GM23338 (cell line): ENCODE measurements at regions not wholly inside any gene's neighbourhood (a gene's known extent, or its start where the extent isn't known, plus 50 kb on each side); places are given as distances from the start of the nearest gene placed in this dataset.

Experiments
- ATAC-seq: fragments of 200-7000 bp; cut with Tn5 transposase; 3 replicates; pipeline ENCODE4 v1.9.1; 2020
- DNase-seq: peaks from one replicate; pipeline ENCODE4 v3.0.0-alpha.2; 2015; ENCODE audit warnings: low spot score
- H2AFZ ChIP-seq: fragments of 200-600 bp; sonication (generic); 2 replicates; pipeline ENCODE4 v1.8.0; 2016; ENCODE audit warnings: antibody characterized with exemption, mild to moderate bottlenecking, moderate library complexity
- H3F3A ChIP-seq: fragments of 200-600 bp; sonication (generic); replicated peaks from 2 replicates; pipeline ENCODE4 v1.8.0; 2017; ENCODE audit warnings: antibody characterized with exemption, mixed run types, low read depth
- H3K27ac ChIP-seq: fragments of 200-600 bp; sonication (generic); 2 replicates; pipeline ENCODE4 v1.6.1; 2016; ENCODE audit warnings: low read depth
- H3K27me3 ChIP-seq: fragments of 200-600 bp; sonication (generic); 2 replicates; pipeline ENCODE4 v1.8.0; 2016; ENCODE audit warnings: mild to moderate bottlenecking, mixed run types, moderate library complexity; ENCODE audit not compliant: insufficient read depth
- H3K36me3 ChIP-seq: fragments of 200-600 bp; sonication (generic); 2 replicates; pipeline ENCODE4 v1.8.0; 2016; ENCODE audit warnings: mild to moderate bottlenecking; ENCODE audit not compliant: insufficient read depth
- H3K4me1 ChIP-seq: fragments of 200-600 bp; sonication (generic); 2 replicates; pipeline ENCODE4 v1.8.0; 2016; ENCODE audit warnings: mild to moderate bottlenecking, moderate library complexity; ENCODE audit not compliant: insufficient read depth
- H3K4me2 ChIP-seq: fragments of 200-600 bp; sonication (generic); 2 replicates; pipeline ENCODE4 v1.7.1; 2017; ENCODE audit warnings: mixed run types
- H3K4me3 ChIP-seq: fragments of 200-600 bp; sonication (generic); 2 replicates; pipeline ENCODE4 v1.6.1; 2016; ENCODE audit warnings: mixed run types
- H3K79me2 ChIP-seq: fragments of 200-600 bp; sonication (generic); replicated peaks from 2 replicates; pipeline ENCODE4 v1.8.0; 2017; ENCODE audit warnings: mild to moderate bottlenecking; ENCODE audit not compliant: insufficient read depth
- H3K9me2 ChIP-seq: fragments of 200-600 bp; sonication (generic); 2 replicates; pipeline ENCODE4 v1.8.0; 2017; ENCODE audit not compliant: insufficient read depth
- H4K20me1 ChIP-seq: fragments of 200-600 bp; sonication (generic); replicated peaks from 2 replicates; pipeline ENCODE4 v1.8.0; 2017; ENCODE audit warnings: mild to moderate bottlenecking; ENCODE audit not compliant: insufficient read depth
- H3K27ac Mint-ChIP-seq: 2 replicates; pipeline ENCODE4 v1.8.0; 2020; ENCODE audit warnings: inconsistent platforms, mild to moderate bottlenecking, moderate library complexity, mixed read lengths
- H3K27me3 Mint-ChIP-seq: 3 replicates; pipeline ENCODE4 v1.8.0; 2022; ENCODE audit warnings: low read depth, mild to moderate bottlenecking, moderate library complexity, mixed read lengths, inconsistent platforms; ENCODE audit not compliant: insufficient read depth, poor library complexity
- H3K36me3 Mint-ChIP-seq: 3 replicates; pipeline ENCODE4 v1.8.0; 2021; ENCODE audit warnings: low read depth, mild to moderate bottlenecking, inconsistent platforms, moderate library complexity, mixed read lengths
- H3K4me1 Mint-ChIP-seq: 3 replicates; pipeline ENCODE4 v1.8.0; 2020; ENCODE audit warnings: mild to moderate bottlenecking, inconsistent platforms, mixed read lengths
- H3K4me3 Mint-ChIP-seq: 3 replicates; pipeline ENCODE4 v1.8.0; 2021; ENCODE audit warnings: moderate library complexity, mild to moderate bottlenecking, inconsistent platforms, mixed read lengths
- H3K9me3 Mint-ChIP-seq: 3 replicates; pipeline ENCODE4 v1.8.0; 2020; ENCODE audit warnings: moderate library complexity, mild to moderate bottlenecking, inconsistent platforms, mixed read lengths
- EZH2 ChIP-seq: fragments of 200-600 bp; sonication (generic); IDR thresholded peaks from one replicate; pipeline ENCODE4 v1.8.0; 2017; ENCODE audit warnings: antibody characterized with exemption, mild to moderate bottlenecking, low read depth; ENCODE audit not compliant: unreplicated experiment
- STAT1 ChIP-seq: IDR thresholded peaks from one replicate; pipeline ENCODE4 v1.6.1; 2016; ENCODE audit warnings: antibody characterized with exemption; ENCODE audit not compliant: unreplicated experiment
- ZNF114 ChIP-seq: fragments of 250-450 bp; sonication (Bioruptor Pico); IDR thresholded peaks from 2 replicates; pipeline ENCODE4 v1.5.0; 2020; ENCODE audit warnings: mild to moderate bottlenecking, moderate library complexity
- TF ChIP-seq, protein P1 (sequence below): fragments of 250-450 bp; sonication (Bioruptor Pico); IDR thresholded peaks from 2 replicates; pipeline ENCODE4 v1.5.0; 2020; ENCODE audit warnings: mild to moderate bottlenecking, moderate library complexity
- TF ChIP-seq, protein P2 (sequence below): IDR thresholded peaks from 2 replicates; pipeline ENCODE4 v1.6.1; 2016; ENCODE audit warnings: antibody characterized with exemption
- TF ChIP-seq, protein P3 (sequence below), 2 experiments: fragments of 200-600 bp in 1 of 2; sonication (generic) in 1 of 2; conservative IDR thresholded peaks; 2 replicates each; pipeline versions ENCODE4 v1.5.1 to v1.6.1; 2016 to 2017; ENCODE audit warnings: antibody characterized with exemption in 2 of 2, low read depth in 2 of 2, mild to moderate bottlenecking in 2 of 2, moderate library complexity in 1 of 2

DNA sequence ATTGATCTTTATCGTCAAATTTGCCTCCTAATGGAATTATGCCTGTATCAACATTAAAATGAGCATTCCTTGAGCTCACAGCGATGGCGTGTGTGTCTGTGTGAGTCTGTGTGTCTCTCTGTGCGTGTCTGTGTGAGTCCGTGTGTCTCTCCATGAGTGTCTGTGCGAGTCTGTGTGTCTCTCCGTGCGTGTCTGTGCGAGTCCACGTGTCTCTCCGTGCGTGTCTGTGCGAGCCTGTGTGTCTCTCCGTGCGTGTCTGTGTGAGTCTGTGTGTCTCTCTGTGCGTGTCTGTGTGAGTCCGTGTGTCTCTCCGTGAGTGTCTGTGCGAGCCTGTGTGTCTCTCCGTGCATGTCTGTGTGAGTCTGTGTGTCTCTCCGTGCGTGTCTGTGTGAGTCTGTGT lies 326.5 kb upstream of the B3GAT1 start (continued):
- TF ChIP-seq, protein P1, sequence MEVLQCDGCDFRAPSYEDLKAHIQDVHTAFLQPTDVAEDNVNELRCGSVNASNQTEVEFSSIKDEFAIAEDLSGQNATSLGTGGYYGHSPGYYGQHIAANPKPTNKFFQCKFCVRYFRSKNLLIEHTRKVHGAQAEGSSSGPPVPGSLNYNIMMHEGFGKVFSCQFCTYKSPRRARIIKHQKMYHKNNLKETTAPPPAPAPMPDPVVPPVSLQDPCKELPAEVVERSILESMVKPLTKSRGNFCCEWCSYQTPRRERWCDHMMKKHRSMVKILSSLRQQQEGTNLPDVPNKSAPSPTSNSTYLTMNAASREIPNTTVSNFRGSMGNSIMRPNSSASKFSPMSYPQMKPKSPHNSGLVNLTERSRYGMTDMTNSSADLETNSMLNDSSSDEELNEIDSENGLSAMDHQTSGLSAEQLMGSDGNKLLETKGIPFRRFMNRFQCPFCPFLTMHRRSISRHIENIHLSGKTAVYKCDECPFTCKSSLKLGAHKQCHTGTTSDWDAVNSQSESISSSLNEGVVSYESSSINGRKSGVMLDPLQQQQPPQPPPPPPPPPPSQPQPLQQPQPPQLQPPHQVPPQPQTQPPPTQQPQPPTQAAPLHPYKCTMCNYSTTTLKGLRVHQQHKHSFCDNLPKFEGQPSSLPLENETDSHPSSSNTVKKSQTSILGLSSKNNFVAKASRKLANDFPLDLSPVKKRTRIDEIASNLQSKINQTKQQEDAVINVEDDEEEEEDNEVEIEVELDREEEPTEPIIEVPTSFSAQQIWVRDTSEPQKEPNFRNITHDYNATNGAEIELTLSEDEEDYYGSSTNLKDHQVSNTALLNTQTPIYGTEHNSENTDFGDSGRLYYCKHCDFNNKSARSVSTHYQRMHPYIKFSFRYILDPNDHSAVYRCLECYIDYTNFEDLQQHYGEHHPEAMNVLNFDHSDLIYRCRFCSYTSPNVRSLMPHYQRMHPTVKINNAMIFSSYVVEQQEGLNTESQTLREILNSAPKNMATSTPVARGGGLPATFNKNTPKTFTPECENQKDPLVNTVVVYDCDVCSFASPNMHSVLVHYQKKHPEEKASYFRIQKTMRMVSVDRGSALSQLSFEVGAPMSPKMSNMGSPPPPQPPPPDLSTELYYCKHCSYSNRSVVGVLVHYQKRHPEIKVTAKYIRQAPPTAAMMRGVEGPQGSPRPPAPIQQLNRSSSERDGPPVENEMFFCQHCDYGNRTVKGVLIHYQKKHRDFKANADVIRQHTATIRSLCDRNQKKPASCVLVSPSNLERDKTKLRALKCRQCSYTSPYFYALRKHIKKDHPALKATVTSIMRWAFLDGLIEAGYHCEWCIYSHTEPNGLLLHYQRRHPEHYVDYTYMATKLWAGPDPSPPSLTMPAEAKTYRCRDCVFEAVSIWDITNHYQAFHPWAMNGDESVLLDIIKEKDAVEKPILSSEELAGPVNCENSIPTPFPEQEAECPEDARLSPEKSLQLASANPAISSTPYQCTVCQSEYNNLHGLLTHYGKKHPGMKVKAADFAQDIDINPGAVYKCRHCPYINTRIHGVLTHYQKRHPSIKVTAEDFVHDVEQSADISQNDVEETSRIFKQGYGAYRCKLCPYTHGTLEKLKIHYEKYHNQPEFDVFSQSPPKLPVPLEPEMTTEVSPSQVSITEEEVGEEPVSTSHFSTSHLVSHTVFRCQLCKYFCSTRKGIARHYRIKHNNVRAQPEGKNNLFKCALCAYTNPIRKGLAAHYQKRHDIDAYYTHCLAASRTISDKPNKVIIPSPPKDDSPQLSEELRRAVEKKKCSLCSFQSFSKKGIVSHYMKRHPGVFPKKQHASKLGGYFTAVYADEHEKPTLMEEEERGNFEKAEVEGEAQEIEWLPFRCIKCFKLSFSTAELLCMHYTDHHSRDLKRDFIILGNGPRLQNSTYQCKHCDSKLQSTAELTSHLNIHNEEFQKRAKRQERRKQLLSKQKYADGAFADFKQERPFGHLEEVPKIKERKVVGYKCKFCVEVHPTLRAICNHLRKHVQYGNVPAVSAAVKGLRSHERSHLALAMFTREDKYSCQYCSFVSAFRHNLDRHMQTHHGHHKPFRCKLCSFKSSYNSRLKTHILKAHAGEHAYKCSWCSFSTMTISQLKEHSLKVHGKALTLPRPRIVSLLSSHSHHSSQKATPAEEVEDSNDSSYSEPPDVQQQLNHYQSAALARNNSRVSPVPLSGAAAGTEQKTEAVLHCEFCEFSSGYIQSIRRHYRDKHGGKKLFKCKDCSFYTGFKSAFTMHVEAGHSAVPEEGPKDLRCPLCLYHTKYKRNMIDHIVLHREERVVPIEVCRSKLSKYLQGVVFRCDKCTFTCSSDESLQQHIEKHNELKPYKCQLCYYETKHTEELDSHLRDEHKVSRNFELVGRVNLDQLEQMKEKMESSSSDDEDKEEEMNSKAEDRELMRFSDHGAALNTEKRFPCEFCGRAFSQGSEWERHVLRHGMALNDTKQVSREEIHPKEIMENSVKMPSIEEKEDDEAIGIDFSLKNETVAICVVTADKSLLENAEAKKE (CRISPR knock-in tag) = no peak
- TF ChIP-seq STAT1 (no peak), ZNF114 (CRISPR knock-in tag) (no peak), EZH2 (no peak)

DNA sequence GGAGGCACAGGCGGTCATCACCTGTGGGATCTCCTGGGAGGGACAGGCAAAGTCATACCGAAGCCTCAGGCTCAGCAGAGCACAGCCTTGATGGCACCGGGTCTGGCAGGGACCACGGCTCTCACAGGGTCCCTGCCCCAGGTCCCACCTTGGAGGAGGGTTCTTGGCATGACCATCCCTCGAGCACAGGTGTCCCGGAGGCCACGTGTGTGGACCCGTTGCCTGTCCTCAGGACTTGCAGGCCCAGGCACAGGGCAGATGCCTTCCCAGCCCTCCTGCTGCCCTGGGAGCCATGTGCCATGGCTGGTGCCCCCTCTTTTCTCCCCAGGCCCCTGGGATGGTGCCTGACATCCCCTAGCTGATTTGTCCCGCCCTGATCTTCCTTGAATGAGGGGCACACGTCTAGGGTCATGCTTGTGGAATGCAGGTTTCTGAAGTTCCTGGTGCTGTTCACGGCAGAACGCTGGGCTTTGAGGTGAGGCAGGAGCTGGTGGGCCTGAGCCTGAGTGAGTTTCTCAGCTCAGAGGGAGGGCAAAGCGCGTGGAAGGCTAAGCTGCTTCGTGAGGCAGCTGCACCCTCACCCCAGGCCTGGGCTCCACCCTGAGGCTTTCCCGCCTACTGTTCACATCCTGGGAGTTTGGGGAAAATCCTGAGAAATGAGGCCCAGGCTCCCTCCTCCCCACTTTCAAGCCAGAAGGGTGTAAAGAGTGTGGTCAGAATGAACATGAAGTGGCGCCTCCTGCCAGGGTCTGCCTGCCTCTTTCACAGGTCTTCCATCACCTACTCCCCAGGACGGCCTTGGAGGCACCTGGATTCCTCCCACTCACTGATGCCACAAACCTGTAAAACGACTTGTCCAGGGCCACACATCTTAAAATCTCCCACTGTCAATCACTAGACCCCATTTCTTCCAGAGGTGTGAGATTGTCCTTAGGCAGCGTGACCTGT lies 325.8 kb upstream of the B3GAT1 start:
- H3K27me3 Mint-ChIP-seq = peaks cover 2% of the 10 kb centered on the region
- H3F3A ChIP-seq = no peaks in the 10 kb centered on the region
- H3K4me3 ChIP-seq = no peak overlapping the region
- no peak for TF ChIP-seq EZH2
- TF ChIP-seq, protein P2, sequence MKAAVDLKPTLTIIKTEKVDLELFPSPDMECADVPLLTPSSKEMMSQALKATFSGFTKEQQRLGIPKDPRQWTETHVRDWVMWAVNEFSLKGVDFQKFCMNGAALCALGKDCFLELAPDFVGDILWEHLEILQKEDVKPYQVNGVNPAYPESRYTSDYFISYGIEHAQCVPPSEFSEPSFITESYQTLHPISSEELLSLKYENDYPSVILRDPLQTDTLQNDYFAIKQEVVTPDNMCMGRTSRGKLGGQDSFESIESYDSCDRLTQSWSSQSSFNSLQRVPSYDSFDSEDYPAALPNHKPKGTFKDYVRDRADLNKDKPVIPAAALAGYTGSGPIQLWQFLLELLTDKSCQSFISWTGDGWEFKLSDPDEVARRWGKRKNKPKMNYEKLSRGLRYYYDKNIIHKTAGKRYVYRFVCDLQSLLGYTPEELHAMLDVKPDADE = no peak
- TF ChIP-seq, protein P3, sequence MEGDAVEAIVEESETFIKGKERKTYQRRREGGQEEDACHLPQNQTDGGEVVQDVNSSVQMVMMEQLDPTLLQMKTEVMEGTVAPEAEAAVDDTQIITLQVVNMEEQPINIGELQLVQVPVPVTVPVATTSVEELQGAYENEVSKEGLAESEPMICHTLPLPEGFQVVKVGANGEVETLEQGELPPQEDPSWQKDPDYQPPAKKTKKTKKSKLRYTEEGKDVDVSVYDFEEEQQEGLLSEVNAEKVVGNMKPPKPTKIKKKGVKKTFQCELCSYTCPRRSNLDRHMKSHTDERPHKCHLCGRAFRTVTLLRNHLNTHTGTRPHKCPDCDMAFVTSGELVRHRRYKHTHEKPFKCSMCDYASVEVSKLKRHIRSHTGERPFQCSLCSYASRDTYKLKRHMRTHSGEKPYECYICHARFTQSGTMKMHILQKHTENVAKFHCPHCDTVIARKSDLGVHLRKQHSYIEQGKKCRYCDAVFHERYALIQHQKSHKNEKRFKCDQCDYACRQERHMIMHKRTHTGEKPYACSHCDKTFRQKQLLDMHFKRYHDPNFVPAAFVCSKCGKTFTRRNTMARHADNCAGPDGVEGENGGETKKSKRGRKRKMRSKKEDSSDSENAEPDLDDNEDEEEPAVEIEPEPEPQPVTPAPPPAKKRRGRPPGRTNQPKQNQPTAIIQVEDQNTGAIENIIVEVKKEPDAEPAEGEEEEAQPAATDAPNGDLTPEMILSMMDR (conservative IDR thresholded peaks at IDR 0.05; ENCODE audit: low read depth in 2 of 2) = 0 out of 4 replicates have a peak, but pooled peaks of 1 of the 2 experiments have one; percentile 2
- no peaks in the 10 kb centered on the region; the same call in 1 of the 2 replicates for H3K4me1 ChIP-seq
- H3K9me3 Mint-ChIP-seq = no peaks in the 10 kb centered on the region
- no peaks in the 10 kb centered on the region for H3K27me3 ChIP-seq
- no peak overlapping the region for H2AFZ ChIP-seq
- no peak overlapping the region for H3K27ac ChIP-seq
- H3K4me2 ChIP-seq = no peak overlapping the region
- no peaks in the 10 kb centered on the region for H4K20me1 ChIP-seq
- H3K27ac Mint-ChIP-seq = no peak overlapping the region
- DNase-seq (no peak), ATAC-seq (peak; percentile 31; the same call in 2 of the 3 replicates)
- no peaks in the 10 kb centered on the region for H3K36me3 Mint-ChIP-seq
- peaks cover 9% of the 10 kb centered on the region; the same call in 2 of the 3 replicates for H3K4me1 Mint-ChIP-seq
- H3K36me3 ChIP-seq = no peaks in the 10 kb centered on the region
- H3K79me2 ChIP-seq = no peaks in the 10 kb centered on the region
- no peaks in the 10 kb centered on the region for H3K9me2 ChIP-seq
- no peak overlapping the region for H3K4me3 Mint-ChIP-seq
